T-helper 2 cell (primary cell): ENCODE measurements at regions not wholly inside any gene's neighbourhood (a gene's known extent, or its start where the extent isn't known, plus 50 kb on each side); places are given as distances from the start of the nearest gene placed in this dataset.
"Not testable (repeated sequence)": the region's sequence is repeated elsewhere in the genome, so short reads cannot be mapped to it uniquely, and the experiment has no call there.

Experiments used
- DNase-seq, 5 experiments: peaks; one replicate each; pipeline versions ENCODE4 v3.0.0 to v3.0.0-alpha.2; 2012 to 2022

DNA sequence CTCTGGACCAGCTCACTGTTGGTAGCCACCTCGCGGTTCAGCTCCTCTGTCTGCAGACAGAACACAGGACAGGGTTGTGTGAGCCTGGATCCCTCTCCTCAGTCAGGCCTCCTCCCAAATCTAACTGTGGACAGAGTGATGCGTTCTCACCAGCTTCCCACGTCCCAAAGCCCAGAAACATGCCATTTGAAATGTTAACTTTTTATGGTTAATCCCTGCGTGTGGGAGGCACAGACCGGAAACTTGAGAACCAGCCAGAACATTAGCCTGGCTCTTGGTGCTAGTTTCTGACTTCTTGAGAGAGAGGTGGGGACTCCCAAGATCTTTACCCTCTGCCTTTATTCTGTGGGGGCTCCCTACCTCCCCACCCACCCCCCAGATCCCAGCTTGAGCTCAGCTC is 129.6 kb downstream of the TNFRSF13B start:
- not testable (repeated sequence) for DNase-seq

DNA sequence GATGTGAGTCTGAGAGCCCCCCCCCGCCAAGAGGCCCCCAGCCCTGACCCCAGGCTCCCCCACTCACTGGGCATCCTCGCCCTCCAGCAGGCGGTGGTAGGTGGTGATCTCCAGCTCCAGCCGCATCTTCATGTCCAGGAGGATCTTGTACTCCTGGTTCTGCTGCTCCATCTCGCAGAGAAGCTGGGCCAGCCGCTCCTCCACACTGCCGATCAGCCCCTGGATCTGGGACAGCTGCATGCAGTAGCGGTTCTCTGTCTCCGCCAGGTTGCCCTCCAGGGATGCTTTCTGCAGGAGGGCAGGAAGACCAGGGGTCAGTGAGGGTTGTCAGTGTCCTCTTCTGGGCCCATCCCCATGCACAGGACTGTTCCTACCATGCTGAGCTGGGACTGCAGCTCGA is 130.0 kb downstream of the TNFRSF13B start:
- DNase-seq: not testable (repeated sequence)

GRCh38 chr17:16840219-16840618 is 131.7 kb downstream of the TNFRSF13B start:
- DNase-seq: not testable (repeated sequence)

DNA sequence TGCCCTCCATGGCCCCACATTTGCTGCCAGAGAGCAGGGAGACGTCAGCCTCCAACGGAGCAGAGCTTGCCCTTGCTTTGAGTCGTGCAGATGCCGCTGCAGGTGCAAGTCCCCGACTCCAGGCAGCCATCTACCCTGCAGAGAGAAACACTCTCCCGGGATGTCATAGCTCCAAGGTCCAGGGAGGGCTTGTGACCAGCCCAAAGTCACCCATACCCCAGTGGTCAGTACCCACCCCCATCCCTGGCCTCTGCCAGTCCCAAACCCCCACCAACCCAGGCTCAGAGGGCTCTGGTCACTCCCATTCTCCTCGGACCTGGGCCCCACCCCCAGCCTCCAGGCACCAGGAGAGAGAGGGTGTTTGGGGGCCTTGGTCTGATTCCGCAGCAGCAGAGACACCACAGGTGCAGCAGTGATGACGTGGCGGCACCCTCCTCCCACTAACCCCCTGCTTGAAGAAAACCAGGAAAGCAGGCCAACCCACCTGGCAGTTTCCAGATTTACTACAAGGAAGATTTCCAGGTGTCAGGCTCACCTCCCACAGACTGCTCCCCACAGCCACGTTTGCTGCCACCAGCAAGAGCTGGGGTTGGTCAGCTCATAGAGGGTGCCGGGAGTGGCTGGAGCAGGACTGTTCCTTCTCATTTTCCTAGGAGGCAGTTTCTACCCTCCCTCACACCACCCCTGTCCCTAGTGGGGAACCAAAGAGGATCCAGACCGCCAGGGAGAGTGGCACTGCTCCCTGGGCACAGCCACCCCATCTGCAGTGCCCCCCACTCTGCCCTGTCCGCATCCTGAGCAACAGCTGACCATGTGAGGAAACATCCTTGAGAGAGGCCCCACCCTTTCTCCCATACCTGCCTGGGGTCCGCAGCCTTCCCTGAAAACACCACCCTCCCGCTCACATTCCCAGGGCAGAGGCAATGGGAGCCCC is 132.4 kb downstream of the TNFRSF13B start:
- DNase-seq: not testable (repeated sequence)

DNA sequence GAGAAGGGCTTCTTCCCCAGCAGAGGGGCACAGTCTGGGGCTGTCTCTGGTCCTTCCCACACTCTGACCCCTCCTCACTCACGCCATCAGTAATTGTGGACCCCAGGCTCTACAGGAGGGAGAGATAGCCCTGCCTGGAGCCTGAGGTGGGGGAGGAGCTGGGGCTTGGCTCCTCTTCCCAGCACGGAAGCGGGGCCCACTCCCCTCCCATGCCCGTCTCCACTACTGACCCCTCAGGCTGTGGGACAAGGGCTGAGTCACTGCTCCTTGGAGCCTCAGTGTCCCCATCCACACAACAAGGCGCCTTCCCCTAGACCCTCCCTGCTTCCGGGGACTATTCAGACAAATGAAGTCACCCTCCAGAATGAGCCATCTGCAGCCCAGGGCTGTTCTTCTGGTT is 133.1 kb downstream of the TNFRSF13B start:
- not testable (repeated sequence) for DNase-seq

DNA sequence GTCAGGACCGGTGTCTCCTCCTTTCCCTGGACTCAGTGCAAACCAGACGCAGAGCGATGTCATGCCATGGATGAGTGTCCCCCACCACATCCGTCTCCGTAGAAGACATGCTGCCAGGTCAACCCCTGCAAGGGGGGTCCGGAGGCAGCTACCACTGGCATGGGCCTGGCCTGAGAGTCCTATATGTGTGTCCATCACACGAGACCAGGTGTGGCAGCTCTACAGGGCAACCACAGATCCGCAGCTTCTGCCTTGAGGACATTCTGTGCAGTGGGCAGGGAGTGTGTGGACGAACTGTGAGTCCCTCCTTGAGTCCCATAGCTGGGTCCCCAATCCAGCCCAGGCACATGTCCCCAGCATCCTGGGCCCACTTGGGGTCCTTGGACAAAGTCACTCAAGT is 133.6 kb downstream of the TNFRSF13B start:
- not testable (repeated sequence) for DNase-seq

- not testable (repeated sequence) for DNase-seq
These were observed 134.3 kb downstream of the TNFRSF13B start for GRCh38 chr17:16837468-16838266.

GRCh38 chr17:16836315-16836915 is 135.5 kb downstream of the TNFRSF13B start:
- not testable (repeated sequence) for DNase-seq

DNA sequence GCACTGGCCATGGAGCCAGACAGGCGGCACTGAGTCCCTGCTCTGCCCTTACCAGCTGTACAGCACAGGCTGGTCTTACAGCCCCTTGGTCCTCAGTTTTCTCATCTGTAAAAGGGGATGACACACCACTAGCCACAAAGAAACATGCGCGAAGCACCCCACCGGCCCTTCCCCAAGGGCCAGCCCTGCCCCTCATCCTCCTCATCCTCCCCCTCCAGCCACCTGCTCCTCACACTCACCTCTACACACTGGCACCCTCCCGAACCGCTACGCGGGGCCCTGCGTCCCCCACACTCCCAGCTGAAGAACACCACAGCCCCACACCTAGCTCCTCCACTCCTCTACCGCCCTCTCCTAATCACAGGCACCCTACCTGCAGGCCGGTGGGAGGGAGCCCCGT is 138.4 kb downstream of the TNFRSF13B start:
- DNase-seq: not testable (repeated sequence)

- DNase-seq: not testable (repeated sequence)
These were observed 139.1 kb downstream of the TNFRSF13B start for GRCh38 chr17:16832853-16833252.

GRCh38 chr17:16832206-16832605 is 139.7 kb downstream of the TNFRSF13B start:
- DNase-seq: not testable (repeated sequence)

GRCh38 chr17:16830770-16831169 is 140.7 kb downstream of the CCDC144A start:
- not testable (repeated sequence) for DNase-seq

- DNase-seq: not testable (repeated sequence)
These were observed 140.2 kb downstream of the CCDC144A start for GRCh38 chr17:16830219-16830618.
